GM12875 (cell line): ENCODE measurements at regions not wholly inside any gene's neighbourhood (a gene's known extent, or its start where the extent isn't known, plus 50 kb on each side); places are given as distances from the start of the nearest gene placed in this dataset.

Source experiments
- H3K4me3 ChIP-seq: one replicate; pipeline ENCODE4 v1.5.1; 2011; ENCODE audit warnings: low read depth, low read length, control low read depth
- CTCF ChIP-seq: IDR thresholded peaks from 2 replicates; pipeline ENCODE4 v1.5.1; 2011; ENCODE audit warnings: low read depth, mild to moderate bottlenecking, control low read depth, inconsistent platforms, low read length, moderate library complexity, borderline replicate concordance; ENCODE audit not compliant: insufficient read depth

- TF ChIP-seq CTCF = no peak
- H3K4me3 ChIP-seq = no peak overlapping the region
Observed at GRCh38 chr2:2799151-2799697, 468.1 kb upstream of the MYT1L start.

DNA sequence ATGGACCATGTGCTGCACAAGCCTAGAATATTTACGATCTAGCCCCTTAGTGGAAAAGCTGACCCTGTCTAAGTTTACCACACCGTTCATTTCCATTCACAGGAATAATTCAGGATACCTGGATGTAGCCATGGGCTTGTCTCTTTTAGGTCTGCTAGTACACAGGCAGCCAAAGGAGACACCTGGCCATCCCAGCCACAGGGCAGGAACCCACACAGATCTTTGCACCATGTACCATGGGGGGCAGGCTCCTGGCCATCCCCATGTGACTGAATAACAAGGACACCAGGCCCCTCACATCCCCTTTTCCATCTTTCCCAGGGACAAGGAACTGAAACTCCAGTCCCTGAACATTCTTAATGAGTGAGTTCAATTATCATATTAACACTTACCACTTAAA lies 467.3 kb upstream of the MYT1L start:
- no peak for TF ChIP-seq CTCF
- no peak overlapping the region for H3K4me3 ChIP-seq

GRCh38 chr2:2797797-2798196 lies 466.7 kb upstream of the MYT1L start:
- no peak overlapping the region for H3K4me3 ChIP-seq
- TF ChIP-seq CTCF = no peak

- H3K4me3 ChIP-seq = no peak overlapping the region
- no peak for TF ChIP-seq CTCF
Observed at GRCh38 chr2:2796207-2796606, 465.1 kb upstream of the MYT1L start.

- no peak for TF ChIP-seq CTCF
- H3K4me3 ChIP-seq = no peak overlapping the region
Observed at GRCh38 chr2:2795438-2796091, 464.5 kb upstream of the MYT1L start.

DNA sequence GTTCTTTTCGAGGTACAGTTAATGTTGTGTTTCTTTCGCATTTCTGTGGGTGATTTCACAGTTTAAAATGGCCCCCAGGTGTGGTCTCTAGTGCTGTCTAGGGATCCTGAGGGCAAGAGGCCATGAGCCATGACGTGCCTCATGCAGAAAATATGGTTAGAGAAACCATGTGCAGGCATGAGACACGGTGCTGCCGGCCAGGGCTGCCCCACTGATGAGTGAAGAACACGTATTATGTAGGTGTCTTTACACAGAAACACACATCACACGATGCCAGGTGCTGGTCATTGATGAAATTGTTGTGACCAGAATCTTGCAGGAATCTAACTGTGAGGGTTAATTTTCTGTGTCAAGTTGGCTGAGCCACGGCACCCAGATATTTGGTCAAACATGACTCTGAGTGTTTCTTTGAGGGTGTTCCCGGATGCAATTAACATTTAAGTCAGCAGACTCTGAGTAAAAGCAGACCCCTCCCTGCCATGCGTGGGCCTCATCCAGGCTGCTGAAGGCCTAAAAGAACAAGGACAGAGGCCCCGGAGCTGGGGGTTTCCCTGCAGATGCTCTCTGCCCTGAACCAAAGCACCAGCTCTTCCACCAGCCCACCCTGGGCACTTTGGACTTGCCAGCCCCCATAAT lies 463.0 kb upstream of the MYT1L start:
- H3K4me3 ChIP-seq = no peak overlapping the region
- TF ChIP-seq CTCF = no peak

- TF ChIP-seq CTCF = no peak
- no peak overlapping the region for H3K4me3 ChIP-seq
Observed at GRCh38 chr2:2793514-2793913, 462.4 kb upstream of the MYT1L start.
